ENCODE measurements at regions not wholly inside any gene's neighbourhood (a gene's known extent, or its start where the extent isn't known, plus 50 kb on each side); places are given as distances from the start of the nearest gene placed in this dataset.

GRCh38 chr4:160414496-160414895 is 1311.6 kb downstream of the RAPGEF2 start (continued):
- TF ChIP-seq E2F4 (CRISPR knock-in tag; IDR thresholded peaks at IDR 0.05; ENCODE audit: borderline replicate concordance, low read depth): no peak
- TF ChIP-seq NFATC4 (CRISPR knock-in tag; IDR thresholded peaks at IDR 0.05): no peak
- TF ChIP-seq NFYB (CRISPR knock-in tag; conservative IDR thresholded peaks at IDR 0.05; ENCODE audit: low read depth): no peak
- TF ChIP-seq ATF3 (CRISPR knock-in tag; conservative IDR thresholded peaks at IDR 0.05): no peak
- no peak for TF ChIP-seq ZNF532 (CRISPR knock-in tag; IDR thresholded peaks at IDR 0.05; ENCODE audit: borderline replicate concordance)
- TF ChIP-seq CBFB (CRISPR knock-in tag; IDR thresholded peaks at IDR 0.05; ENCODE audit: low read depth): no peak
- TF ChIP-seq ZNF396 (CRISPR knock-in tag; IDR thresholded peaks at IDR 0.05; ENCODE audit: borderline replicate concordance): no peak
- TF ChIP-seq PREB (CRISPR knock-in tag; IDR thresholded peaks at IDR 0.05; ENCODE audit: borderline replicate concordance): no peak
- no peak for TF ChIP-seq ARID4B (CRISPR knock-in tag; IDR thresholded peaks at IDR 0.05; ENCODE audit: borderline replicate concordance)

- H3K4me1 Mint-ChIP-seq: peaks cover 7% of the 10 kb centered on the region
- POLR2A ChIA-PET: no interaction called here
- H3K9me3 Mint-ChIP-seq: peaks cover 20% of the 10 kb centered on the region
- H3K27ac Mint-ChIP-seq: peak overlapping the region; percentile 37; the same call in 1 of the 2 replicates
- CTCF ChIA-PET: no interaction called here
- H3K27me3 Mint-ChIP-seq (ENCODE audit: low read depth): no peaks in the 10 kb centered on the region
- ATAC-seq: no peak
- DNase-seq (ENCODE audit: low spot score): no peak
- H3K36me3 Mint-ChIP-seq: no peaks in the 10 kb centered on the region
- no peak overlapping the region for H3K4me3 Mint-ChIP-seq
- no peak for TF ChIP-seq IRF1 (CRISPR knock-in tag; IDR thresholded peaks at IDR 0.05)
- no peak for TF ChIP-seq ATF2 (CRISPR knock-in tag; IDR thresholded peaks at IDR 0.05; ENCODE audit: borderline replicate concordance, low read depth)
- no peak for TF ChIP-seq CDX4 (CRISPR knock-in tag; IDR thresholded peaks at IDR 0.05; ENCODE audit: borderline replicate concordance)
- no peak for TF ChIP-seq ZNF232 (CRISPR knock-in tag; IDR thresholded peaks at IDR 0.05)
- no peak for TF ChIP-seq KAT7 (CRISPR knock-in tag; IDR thresholded peaks at IDR 0.05; ENCODE audit: borderline replicate concordance)
- TF ChIP-seq FOXP1 (CRISPR knock-in tag; IDR thresholded peaks at IDR 0.05; ENCODE audit: borderline replicate concordance): no peak
- TF ChIP-seq ERG (CRISPR knock-in tag; IDR thresholded peaks at IDR 0.05): no peak
- no peak for TF ChIP-seq PRRX2 (CRISPR knock-in tag; IDR thresholded peaks at IDR 0.05)
- TF ChIP-seq E2F4 (CRISPR knock-in tag; IDR thresholded peaks at IDR 0.05; ENCODE audit: borderline replicate concordance, low read depth): no peak
- TF ChIP-seq SMAD3 (CRISPR knock-in tag; IDR thresholded peaks at IDR 0.05; ENCODE audit: borderline replicate concordance): no peak
These were observed 1321.1 kb downstream of the RAPGEF2 start for GRCh38 chr4:160423879-160424451.

All from WTC11 (cell line).